ENCODE measurements at regions not wholly inside any gene's neighbourhood (a gene's known extent, or its start where the extent isn't known, plus 50 kb on each side); places are given as distances from the start of the nearest gene placed in this dataset.

DNA sequence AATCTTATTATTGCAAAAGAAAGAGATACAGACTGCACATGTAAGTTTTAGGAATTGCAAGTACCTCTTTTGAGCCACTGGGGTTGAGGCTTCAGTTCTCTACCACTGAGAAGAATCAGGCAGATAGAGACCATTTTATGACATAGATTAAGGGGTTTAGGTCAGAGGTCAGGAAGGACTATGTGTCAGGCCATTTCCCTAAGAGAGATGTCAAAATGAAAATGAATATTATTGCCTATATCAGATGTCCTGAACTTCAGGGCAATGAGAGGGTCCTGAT lies 113.7 kb downstream of the GATA6 start:
- 0 out of 4 replicates have a peak, but pooled peaks cover 0 to 4% of the 10 kb centered on the region in 2 experiments for H3K4me1 Mint-ChIP-seq
- no peaks in the 10 kb centered on the region for H3K79me1 ChIP-seq (ENCODE audit: insufficient read depth, low read depth, low read length, poor library complexity, severe bottlenecking)
- H2AK5ac ChIP-seq (ENCODE audit: insufficient read length, low read length), result no peak overlapping the region
- H3K27me3 Mint-ChIP-seq (ENCODE audit: low read depth), result peaks cover 11% of the 10 kb centered on the region
- H3K36me3 Mint-ChIP-seq (ENCODE audit: insufficient read depth in 1 of 3, low read depth in 3 of 3), result no peaks in the 10 kb centered on the region
- no peak overlapping the region for H4K91ac ChIP-seq (ENCODE audit: insufficient read length, low read depth, low read length)
- no peaks in the 10 kb centered on the region for H3K23me2 ChIP-seq (ENCODE audit: insufficient read length, low read depth, low read length, poor library complexity, severe bottlenecking)
- H3K9me3 ChIP-seq (ENCODE audit: control insufficient read depth, low read depth, low read length), result no peaks in the 10 kb centered on the region
- no peak overlapping the region for H3K27ac Mint-ChIP-seq
- no peak overlapping the region for H3K4me3 Mint-ChIP-seq
- H3K14ac ChIP-seq (ENCODE audit: insufficient read depth, low read length), result no peak overlapping the region
- no peak overlapping the region for H2AFZ ChIP-seq (ENCODE audit: low read length)
- H3K9me3 Mint-ChIP-seq, result no peaks in the 10 kb centered on the region
- TF ChIP-seq, protein P1, sequence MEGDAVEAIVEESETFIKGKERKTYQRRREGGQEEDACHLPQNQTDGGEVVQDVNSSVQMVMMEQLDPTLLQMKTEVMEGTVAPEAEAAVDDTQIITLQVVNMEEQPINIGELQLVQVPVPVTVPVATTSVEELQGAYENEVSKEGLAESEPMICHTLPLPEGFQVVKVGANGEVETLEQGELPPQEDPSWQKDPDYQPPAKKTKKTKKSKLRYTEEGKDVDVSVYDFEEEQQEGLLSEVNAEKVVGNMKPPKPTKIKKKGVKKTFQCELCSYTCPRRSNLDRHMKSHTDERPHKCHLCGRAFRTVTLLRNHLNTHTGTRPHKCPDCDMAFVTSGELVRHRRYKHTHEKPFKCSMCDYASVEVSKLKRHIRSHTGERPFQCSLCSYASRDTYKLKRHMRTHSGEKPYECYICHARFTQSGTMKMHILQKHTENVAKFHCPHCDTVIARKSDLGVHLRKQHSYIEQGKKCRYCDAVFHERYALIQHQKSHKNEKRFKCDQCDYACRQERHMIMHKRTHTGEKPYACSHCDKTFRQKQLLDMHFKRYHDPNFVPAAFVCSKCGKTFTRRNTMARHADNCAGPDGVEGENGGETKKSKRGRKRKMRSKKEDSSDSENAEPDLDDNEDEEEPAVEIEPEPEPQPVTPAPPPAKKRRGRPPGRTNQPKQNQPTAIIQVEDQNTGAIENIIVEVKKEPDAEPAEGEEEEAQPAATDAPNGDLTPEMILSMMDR (conservative IDR thresholded peaks at IDR 0.05), result no peak
- no peak overlapping the region for H3K4me2 ChIP-seq (ENCODE audit: insufficient read depth, insufficient read length, low read length)
- no peak overlapping the region for H2BK20ac ChIP-seq (ENCODE audit: low read depth, low read length, poor library complexity, severe bottlenecking)
- H3K27me3 ChIP-seq (ENCODE audit: insufficient read depth, low read length), result no peaks in the 10 kb centered on the region
- no peak overlapping the region for H3T11ph ChIP-seq (ENCODE audit: low read length)
- no peak overlapping the region for H2BK5ac ChIP-seq (ENCODE audit: insufficient read length, low read length)
- H4K20me1 ChIP-seq (ENCODE audit: control insufficient read depth, insufficient read depth, insufficient read length), result no peaks in the 10 kb centered on the region
- H2BK120ac ChIP-seq (ENCODE audit: low read depth, low read length, poor library complexity, severe bottlenecking), result no peak overlapping the region
- H4K5ac ChIP-seq (ENCODE audit: insufficient read length, low read depth, low read length), result no peak overlapping the region
- no peak overlapping the region for H3K27ac ChIP-seq (ENCODE audit: insufficient read length, low read depth, low read length)
- no peak for DNase-seq
- no peak overlapping the region for H2BK12ac ChIP-seq (ENCODE audit: insufficient read length, low read depth, low read length)
- H4K8ac ChIP-seq (replicated peaks; ENCODE audit: insufficient read length, low read depth, low read length), result no peak overlapping the region
- no peak overlapping the region for H3K56ac ChIP-seq (ENCODE audit: insufficient read length, low read depth, low read length)
- H3K4ac ChIP-seq (ENCODE audit: low read depth, low read length), result no peak overlapping the region
- H3K79me2 ChIP-seq (ENCODE audit: insufficient read depth, low read length), result no peaks in the 10 kb centered on the region
- no peak overlapping the region for H2BK15ac ChIP-seq (ENCODE audit: low read depth, low read length)
- H3K4me1 ChIP-seq (ENCODE audit: insufficient read depth, low read length), result no peaks in the 10 kb centered on the region
- H3K18ac ChIP-seq (ENCODE audit: insufficient read length, low read depth, low read length), result no peak overlapping the region
- no peak overlapping the region for H3K9ac ChIP-seq (ENCODE audit: extremely low read depth, insufficient read length, low read length)
- no peak overlapping the region for H3K23ac ChIP-seq (ENCODE audit: insufficient read length, low read depth, low read length)
